GM21528 (cell line): ENCODE measurements at regions not wholly inside any gene's neighbourhood (a gene's known extent, or its start where the extent isn't known, plus 50 kb on each side); places are given as distances from the start of the nearest gene placed in this dataset.

Experiments
- ATAC-seq: cut with Tn5 transposase; IDR thresholded peaks from one replicate; pipeline ENCODE4 v1.9.1; 2021; ENCODE audit warnings: mild to moderate bottlenecking, moderate library complexity; ENCODE audit not compliant: unreplicated experiment, low FRiP score

- no peak for ATAC-seq
These were observed 607.4 kb downstream of the HACE1 start for GRCh38 chr6:104252276-104252675.

GRCh38 chr6:104251651-104252050 lies 608.1 kb downstream of the HACE1 start:
- no peak for ATAC-seq

DNA sequence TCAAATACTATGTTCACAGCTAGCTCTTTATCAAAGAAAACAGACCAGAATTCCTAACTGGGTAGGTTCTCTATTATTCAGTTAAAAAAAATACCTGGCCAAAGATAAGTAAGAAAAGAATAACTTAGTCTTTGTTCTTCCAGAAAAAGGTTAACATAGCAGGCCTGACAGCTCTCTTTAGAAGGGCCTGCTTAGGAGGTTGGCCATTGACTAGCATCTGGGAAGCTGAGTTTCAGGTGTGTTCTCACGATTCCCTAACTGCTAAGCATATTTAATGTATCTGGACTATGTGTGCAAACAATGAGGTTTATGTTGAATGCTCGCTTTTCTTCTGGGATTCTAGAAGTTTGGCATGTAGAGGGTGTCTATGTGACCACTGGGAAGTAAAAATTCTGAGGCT lies 618.9 kb downstream of the HACE1 start:
- no peak for ATAC-seq

GRCh38 chr6:104239971-104240370 lies 619.7 kb downstream of the HACE1 start:
- ATAC-seq, result no peak

- ATAC-seq, result no peak
These were observed 630.7 kb downstream of the HACE1 start for GRCh38 chr6:104229057-104229456.

DNA sequence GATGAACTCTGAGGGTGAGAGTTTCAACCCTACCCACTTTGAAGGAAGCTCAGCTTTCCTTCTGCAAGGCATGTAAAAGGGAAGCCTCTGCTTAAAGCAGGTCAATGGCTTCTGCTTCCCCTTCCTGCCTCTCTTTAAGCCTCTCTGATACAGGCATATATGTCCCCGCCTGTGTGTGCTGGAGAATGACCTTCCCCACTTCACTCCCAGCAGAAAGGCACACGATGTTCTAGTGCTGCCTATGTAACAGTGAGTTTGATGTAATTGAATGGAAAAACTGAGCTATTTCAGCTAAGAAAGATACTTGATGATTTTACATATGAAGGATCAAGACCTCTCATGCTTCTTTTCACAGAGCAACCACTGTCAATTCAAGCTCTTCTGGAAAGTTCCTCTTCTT lies 632.2 kb downstream of the HACE1 start:
- ATAC-seq, result no peak

DNA sequence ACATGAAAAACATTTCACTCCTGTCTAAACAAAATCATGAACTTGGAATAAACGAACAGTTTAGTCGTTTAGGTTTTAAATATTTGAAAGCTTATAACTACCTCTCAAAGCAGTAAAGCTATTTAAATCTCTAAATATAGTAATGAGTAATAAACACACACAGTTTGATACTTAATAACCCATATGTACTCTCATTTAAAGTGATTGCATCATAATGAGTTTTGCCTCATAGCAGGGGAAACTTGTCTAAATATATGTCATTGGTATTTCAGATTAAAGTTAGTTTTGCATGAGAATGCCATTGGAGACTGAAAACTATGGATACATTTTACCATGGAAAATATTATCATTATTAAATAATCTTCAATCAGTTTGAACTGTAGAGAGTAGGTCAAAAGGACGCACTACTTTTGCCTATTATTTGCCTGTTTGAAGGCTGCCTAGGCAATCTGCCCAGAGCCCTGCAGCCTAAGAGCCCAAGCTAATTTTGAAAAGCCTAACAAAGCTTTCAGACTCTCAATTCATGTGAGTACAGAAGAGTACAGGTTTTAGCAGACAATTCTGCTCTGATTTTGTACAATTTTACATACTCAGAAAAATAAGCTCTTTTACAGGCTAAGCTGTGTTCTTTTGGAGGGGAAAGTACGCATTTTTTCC lies 632.8 kb downstream of the HACE1 start:
- no peak for ATAC-seq

DNA sequence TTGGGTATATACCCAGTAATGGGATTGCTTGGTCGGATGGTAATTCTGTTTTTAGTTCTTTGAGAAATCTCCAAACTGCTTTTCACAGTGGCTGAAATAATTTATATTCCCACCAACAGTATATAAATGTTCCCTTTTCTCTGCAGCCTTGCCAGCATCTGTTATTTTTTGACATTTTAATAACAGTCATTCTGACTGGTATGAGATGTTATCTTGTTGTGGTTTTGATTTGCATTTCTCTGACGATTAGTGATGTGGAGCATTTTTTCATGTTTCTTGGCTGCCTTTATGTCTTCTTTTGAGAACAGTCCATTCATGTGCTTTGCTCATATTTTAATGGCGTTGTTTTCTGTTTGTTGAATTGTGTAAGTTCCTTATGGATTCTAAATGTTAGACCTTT lies 641.6 kb downstream of the HACE1 start:
- ATAC-seq, result no peak

DNA sequence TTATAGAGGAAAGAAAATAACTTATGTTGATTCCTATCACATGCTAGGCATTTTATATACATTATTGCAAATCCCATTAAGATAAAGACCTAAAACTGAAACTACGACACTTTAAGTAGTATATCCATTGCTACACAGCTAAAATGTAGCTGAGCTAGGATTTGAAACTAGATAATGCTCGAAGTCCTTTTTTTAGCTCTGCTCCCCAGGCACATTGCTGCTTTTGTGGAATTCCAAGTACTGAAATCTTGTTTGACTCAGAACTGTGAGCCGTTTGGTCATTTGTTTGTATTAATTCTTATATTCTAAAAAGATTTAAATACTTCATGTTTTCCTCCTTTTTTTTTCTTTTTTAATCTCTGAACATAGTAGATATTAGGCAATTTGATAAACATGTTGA lies 644.8 kb downstream of the HACE1 start:
- no peak for ATAC-seq

GRCh38 chr6:104212977-104213668 lies 646.6 kb downstream of the HACE1 start:
- no peak for ATAC-seq

GRCh38 chr6:104207635-104208034 lies 652.1 kb downstream of the HACE1 start:
- ATAC-seq, result no peak

DNA sequence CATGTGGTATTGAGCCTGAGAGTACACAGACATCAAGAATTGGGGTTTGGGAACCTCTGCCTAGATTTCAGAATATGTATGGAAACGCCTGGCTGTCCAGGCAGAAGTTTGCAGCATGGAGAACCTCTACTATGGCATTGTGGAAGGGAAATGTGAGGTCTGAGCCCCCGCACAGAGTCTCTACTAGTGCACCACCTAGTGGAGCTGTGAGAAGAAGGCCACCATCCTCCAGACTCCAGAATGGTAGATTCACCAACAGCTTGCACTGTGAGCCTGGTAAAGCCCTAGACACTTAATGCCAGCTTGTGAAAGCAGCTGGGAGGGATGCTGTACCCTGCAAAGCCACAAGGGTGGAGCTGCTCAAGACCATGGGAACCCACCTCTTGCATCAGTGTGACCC lies 658.2 kb downstream of the HACE1 start:
- no peak for ATAC-seq

- ATAC-seq, result no peak
These were observed 672.1 kb downstream of the HACE1 start for GRCh38 chr6:104187616-104188015.

GRCh38 chr6:104186831-104187230 lies 672.9 kb downstream of the HACE1 start:
- no peak for ATAC-seq

GRCh38 chr6:104183816-104184435 lies 675.8 kb downstream of the HACE1 start:
- ATAC-seq, result no peak

DNA sequence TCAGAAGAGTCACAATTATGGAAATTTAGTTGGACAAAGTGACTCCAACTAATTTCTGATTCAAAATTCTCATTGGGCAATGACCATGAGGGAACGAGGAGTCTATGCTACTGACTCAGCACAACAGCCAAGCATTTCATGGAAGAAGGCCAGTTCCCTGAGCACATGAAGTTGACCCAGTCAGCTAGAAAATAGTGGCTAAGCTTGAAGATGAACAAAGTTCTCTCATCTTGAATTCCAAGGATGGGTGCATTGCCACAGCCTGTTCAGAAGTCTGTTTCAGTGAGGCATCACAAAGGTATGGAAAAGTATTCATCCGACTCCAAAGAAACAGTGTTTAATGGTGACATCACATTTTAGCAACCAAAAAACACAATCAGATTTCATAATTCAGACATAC lies 676.9 kb downstream of the HACE1 start:
- no peak for ATAC-seq

- no peak for ATAC-seq
These were observed 686.1 kb downstream of the HACE1 start for GRCh38 chr6:104173668-104174067.

- no peak for ATAC-seq
These were observed 689.3 kb downstream of the HACE1 start for GRCh38 chr6:104170401-104170800.

- ATAC-seq, result no peak
These were observed 693.6 kb downstream of the HACE1 start for GRCh38 chr6:104166055-104166668.

- no peak for ATAC-seq
These were observed 697.6 kb downstream of the HACE1 start for GRCh38 chr6:104162036-104162669.

- ATAC-seq, result no peak
These were observed 700.6 kb downstream of the HACE1 start for GRCh38 chr6:104159045-104159618.
